ENCODE measurements at regions not wholly inside any gene's neighbourhood (a gene's known extent, or its start where the extent isn't known, plus 50 kb on each side); places are given as distances from the start of the nearest gene placed in this dataset.

DNA sequence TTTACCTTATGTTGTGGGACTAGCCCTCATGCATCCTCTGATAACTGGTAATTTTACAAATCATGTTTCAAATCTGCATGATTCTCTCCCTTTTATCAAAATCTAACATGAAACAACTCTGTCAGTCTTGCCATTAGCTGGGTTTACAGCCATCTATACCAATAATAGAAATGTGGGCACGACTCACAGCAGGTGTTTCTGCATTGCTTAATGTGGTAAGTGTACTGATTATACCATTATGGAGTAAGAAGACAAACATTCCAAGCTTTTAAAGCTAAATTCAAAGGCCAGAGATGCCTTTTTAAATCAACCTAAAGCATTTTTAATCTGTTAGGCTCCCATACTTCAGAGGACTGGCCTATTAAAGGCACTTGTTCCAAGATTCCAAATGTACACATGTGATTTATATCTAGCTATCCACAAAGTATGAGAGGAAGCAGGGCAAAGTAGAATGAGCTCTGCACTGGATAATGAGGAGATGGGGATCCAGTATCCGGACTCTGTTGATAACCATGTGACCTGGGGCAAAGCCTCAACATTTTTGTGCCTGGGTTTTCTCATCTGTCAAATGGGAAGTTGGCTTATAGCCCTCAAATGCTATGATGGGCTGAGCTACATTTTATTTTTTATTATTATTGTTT is 52.3 kb upstream of the FUT8 start:
- DNase-seq, result no peak

DNA sequence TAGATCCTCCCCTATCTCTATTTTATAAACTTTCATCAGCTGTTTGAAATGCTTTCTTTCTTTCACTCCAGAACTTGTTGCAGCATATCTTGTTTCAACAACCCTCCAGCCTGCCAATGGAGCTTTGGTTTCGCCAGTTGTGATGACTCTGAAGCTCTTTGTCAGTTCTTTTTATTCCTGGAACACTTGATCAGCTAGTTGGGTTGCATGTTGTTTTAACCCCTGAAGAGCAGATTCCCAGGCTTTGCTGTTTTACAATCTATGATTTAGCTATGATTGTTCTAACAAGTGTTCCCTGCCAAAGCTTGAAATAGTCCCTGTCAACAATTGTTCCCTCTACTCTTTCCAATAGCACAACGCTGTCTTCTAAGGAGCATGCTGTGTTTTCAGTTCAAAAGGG is 50.6 kb upstream of the FUT8 start:
- no peak for DNase-seq
